Hepatocyte (in vitro differentiated cells): ENCODE measurements at regions not wholly inside any gene's neighbourhood (a gene's known extent, or its start where the extent isn't known, plus 50 kb on each side); places are given as distances from the start of the nearest gene placed in this dataset.
A peak's percentile ranks its signal among the peaks of the same experiment; 100 is the strongest.

ENCODE experiments used
- DNase-seq: peaks from one replicate; pipeline ENCODE4 v3.0.0-alpha.2; 2016; ENCODE audit warnings: low spot score
- H2AFZ ChIP-seq: fragments of 200-600 bp; sonication (generic); 2 replicates; pipeline ENCODE4 v1.6.0; 2016; ENCODE audit warnings: antibody characterized with exemption, mild to moderate bottlenecking
- H3K27ac ChIP-seq: fragments of 200-600 bp; sonication (generic); 2 replicates; pipeline ENCODE4 v1.5.1; 2016; ENCODE audit warnings: mild to moderate bottlenecking
- H3K27me3 ChIP-seq: fragments of 200-600 bp; sonication (generic); 2 replicates; pipeline ENCODE4 v1.6.1; 2016
- H3K36me3 ChIP-seq: fragments of 200-600 bp; sonication (generic); replicated peaks from 2 replicates; pipeline ENCODE4 v1.5.1; 2016; ENCODE audit warnings: low read depth; ENCODE audit not compliant: insufficient read depth
- H3K4me1 ChIP-seq: fragments of 200-600 bp; sonication (generic); 2 replicates; pipeline ENCODE4 v1.5.1; 2016; ENCODE audit warnings: mild to moderate bottlenecking, moderate library complexity; ENCODE audit not compliant: insufficient read depth
- H3K4me2 ChIP-seq: fragments of 200-600 bp; sonication (generic); 2 replicates; pipeline ENCODE4 v1.6.0; 2016
- H3K4me3 ChIP-seq: fragments of 200-600 bp; sonication (generic); 2 replicates; pipeline ENCODE4 v1.5.1; 2016; ENCODE audit warnings: mild to moderate bottlenecking
- H3K79me2 ChIP-seq: fragments of 200-600 bp; sonication (generic); 2 replicates; pipeline ENCODE4 v1.6.0; 2017; ENCODE audit warnings: mild to moderate bottlenecking
- H3K9me2 ChIP-seq: fragments of 200-600 bp; sonication (generic); replicated peaks from 2 replicates; pipeline ENCODE4 v1.6.0; 2017; ENCODE audit warnings: mild to moderate bottlenecking; ENCODE audit not compliant: insufficient read depth
- H3K9me3 ChIP-seq: fragments of 200-600 bp; sonication (generic); 2 replicates; pipeline ENCODE4 v1.5.1; 2016; ENCODE audit warnings: low read depth, mild to moderate bottlenecking
- H4K20me1 ChIP-seq: fragments of 200-600 bp; sonication (generic); 2 replicates; pipeline ENCODE4 v1.6.0; 2016; ENCODE audit warnings: mild to moderate bottlenecking; ENCODE audit not compliant: insufficient read depth, poor library complexity, severe bottlenecking
- EZH2 ChIP-seq: fragments of 200-600 bp; sonication (generic); IDR thresholded peaks from 2 replicates; pipeline ENCODE4 v1.6.1; 2016; ENCODE audit warnings: antibody characterized with exemption, mild to moderate bottlenecking, borderline replicate concordance
- EZH2phosphoT487 ChIP-seq: fragments of 200-600 bp; sonication (generic); IDR thresholded peaks from one replicate; pipeline ENCODE4 v1.6.1; 2018; ENCODE audit warnings: antibody characterized with exemption, mild to moderate bottlenecking, low read depth, moderate library complexity; ENCODE audit not compliant: unreplicated experiment, severe bottlenecking
- WGBS: methylation state at CpG from one replicate; pipeline ENCODE4 v1.1.6; 2016; ENCODE audit warnings: low lambda C conversion rate; ENCODE audit errors: missing lambda C conversion rate; 5-methylcytosine and 5-hydroxymethylcytosine counted together
- TF ChIP-seq, protein P1 (sequence below): fragments of 200-600 bp; sonication (generic); IDR thresholded peaks from 2 replicates; pipeline ENCODE4 v1.5.1; 2016; ENCODE audit warnings: antibody characterized with exemption, mild to moderate bottlenecking; ENCODE audit not compliant: poor library complexity

DNA sequence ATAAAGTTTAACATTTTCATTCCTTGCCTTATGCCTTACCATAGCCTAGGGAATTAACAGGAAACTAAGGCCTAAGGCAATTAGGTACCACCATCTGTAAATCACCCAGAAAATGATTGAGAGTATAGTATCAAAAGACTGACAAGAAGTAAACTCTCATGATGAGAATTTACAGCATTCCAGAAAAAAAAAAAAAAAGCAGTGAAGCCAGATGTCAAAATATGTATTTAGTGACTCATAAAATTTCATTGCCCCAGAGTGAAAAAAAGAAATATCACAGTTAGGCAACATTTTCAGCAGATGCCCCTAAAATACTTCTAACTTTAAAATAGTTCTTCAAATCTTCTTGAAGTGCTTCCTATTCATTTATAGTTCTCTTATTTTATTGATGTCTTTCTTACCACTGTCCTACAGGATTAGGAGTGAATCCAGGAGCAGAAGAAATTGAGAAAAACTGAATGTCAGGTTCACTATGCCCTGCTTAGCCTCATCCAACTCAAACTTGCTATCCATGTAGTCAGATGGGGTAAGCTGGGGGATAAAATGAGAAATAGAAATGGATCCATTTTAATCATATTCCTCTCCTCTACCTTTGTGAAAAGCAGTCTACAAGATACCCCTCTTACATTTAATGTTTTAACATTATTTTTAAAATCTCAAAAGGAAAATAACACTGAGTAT, 57.3 kb upstream of the TANK start:
- Histone ChIP-seq H2AFZ (no peak overlapping the region), H3K9me3 (no peaks in the 10 kb centered on the region), H3K4me2 (no peak overlapping the region), H3K36me3 (no peaks in the 10 kb centered on the region), H4K20me1 (no peaks in the 10 kb centered on the region), H3K27me3 (no peaks in the 10 kb centered on the region), H3K79me2 (no peaks in the 10 kb centered on the region), H3K4me3 (no peak overlapping the region), H3K4me1 (peaks cover 9% of the 10 kb centered on the region), H3K27ac (peak overlapping the region; percentile 2), H3K9me2 (no peaks in the 10 kb centered on the region)
- DNase-seq: no peak
- TF ChIP-seq, protein P1, sequence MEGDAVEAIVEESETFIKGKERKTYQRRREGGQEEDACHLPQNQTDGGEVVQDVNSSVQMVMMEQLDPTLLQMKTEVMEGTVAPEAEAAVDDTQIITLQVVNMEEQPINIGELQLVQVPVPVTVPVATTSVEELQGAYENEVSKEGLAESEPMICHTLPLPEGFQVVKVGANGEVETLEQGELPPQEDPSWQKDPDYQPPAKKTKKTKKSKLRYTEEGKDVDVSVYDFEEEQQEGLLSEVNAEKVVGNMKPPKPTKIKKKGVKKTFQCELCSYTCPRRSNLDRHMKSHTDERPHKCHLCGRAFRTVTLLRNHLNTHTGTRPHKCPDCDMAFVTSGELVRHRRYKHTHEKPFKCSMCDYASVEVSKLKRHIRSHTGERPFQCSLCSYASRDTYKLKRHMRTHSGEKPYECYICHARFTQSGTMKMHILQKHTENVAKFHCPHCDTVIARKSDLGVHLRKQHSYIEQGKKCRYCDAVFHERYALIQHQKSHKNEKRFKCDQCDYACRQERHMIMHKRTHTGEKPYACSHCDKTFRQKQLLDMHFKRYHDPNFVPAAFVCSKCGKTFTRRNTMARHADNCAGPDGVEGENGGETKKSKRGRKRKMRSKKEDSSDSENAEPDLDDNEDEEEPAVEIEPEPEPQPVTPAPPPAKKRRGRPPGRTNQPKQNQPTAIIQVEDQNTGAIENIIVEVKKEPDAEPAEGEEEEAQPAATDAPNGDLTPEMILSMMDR: no peak
- TF ChIP-seq EZH2 (no peak), EZH2phosphoT487 (no peak)

DNA sequence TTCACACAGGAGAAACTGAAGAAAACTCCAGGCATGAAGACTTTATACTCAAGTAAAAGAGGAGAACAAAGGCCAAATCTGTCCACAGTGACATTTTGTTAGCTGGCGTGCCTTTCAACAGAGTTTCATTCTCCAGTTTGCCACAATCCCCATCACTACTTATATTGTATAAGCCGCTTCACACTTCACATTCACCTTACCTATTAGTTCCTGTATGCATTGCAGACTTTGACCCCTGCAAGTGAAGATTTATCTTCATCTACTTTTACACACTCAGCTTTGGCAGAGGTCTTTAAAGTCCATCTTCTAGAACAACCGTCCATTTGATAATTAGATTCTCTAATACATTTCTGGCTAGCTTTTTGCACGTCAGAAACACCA, 56.8 kb upstream of the TANK start:
- H3K9me3 ChIP-seq: no peaks in the 10 kb centered on the region
- H3K79me2 ChIP-seq: no peaks in the 10 kb centered on the region
- H3K4me3 ChIP-seq: no peak overlapping the region
- peak overlapping the region; percentile 2 for H3K27ac ChIP-seq
- TF ChIP-seq, protein P1: no peak
- TF ChIP-seq EZH2phosphoT487: no peak
- TF ChIP-seq EZH2: no peak
- no peaks in the 10 kb centered on the region for H4K20me1 ChIP-seq
- no peak overlapping the region for H3K4me2 ChIP-seq
- no peaks in the 10 kb centered on the region for H3K9me2 ChIP-seq
- WGBS: 89% methylated on average over 4 of the region's 4 CpGs
- no peaks in the 10 kb centered on the region for H3K27me3 ChIP-seq
- no peak overlapping the region for H2AFZ ChIP-seq
- no peak for DNase-seq
- H3K36me3 ChIP-seq: no peaks in the 10 kb centered on the region
- H3K4me1 ChIP-seq: peaks cover 9% of the 10 kb centered on the region

DNA sequence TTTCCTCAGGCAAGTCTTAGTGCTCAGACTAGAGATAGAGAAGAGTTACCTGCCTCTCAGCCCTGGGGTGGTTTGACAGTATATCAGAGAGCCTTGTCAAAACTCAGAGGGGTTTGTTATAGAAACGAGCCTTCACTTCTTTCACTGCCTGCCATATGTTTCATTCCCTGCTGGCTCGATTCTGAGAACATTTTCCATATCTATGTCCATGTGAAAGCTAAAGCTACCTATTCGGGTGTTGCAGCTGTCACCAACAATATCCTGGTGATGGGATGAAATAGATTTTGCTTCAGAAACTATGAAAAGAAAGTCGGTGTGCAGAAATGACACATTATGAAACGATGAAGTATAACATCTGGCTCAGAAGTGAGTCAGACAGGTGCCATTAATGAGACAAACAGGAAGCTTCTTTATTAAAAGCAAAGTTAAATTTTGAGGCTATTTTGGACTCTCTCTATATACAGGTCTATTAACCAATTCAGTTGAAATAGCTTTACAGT, 56.1 kb upstream of the TANK start:
- H3K79me2 ChIP-seq: no peaks in the 10 kb centered on the region
- H3K4me1 ChIP-seq: peaks cover 9% of the 10 kb centered on the region
- no peak overlapping the region for H3K4me2 ChIP-seq
- no peaks in the 10 kb centered on the region for H3K27me3 ChIP-seq
- TF ChIP-seq, protein P1: no peak
- no peak for TF ChIP-seq EZH2phosphoT487
- no peak for TF ChIP-seq EZH2
- H3K9me3 ChIP-seq: no peaks in the 10 kb centered on the region
- 79% methylated on average over 5 of the region's 5 CpGs for WGBS
- H2AFZ ChIP-seq: no peak overlapping the region
- H3K27ac ChIP-seq: no peak overlapping the region
- H3K4me3 ChIP-seq: no peak overlapping the region
- no peaks in the 10 kb centered on the region for H3K9me2 ChIP-seq
- H3K36me3 ChIP-seq: no peaks in the 10 kb centered on the region
- no peak for DNase-seq
- no peaks in the 10 kb centered on the region for H4K20me1 ChIP-seq
